Spinal cord (tissue), 9 donors: ENCODE measurements at regions not wholly inside any gene's neighbourhood (a gene's known extent, or its start where the extent isn't known, plus 50 kb on each side); places are given as distances from the start of the nearest gene placed in this dataset.

Experiments used
- DNase-seq, 6 donors: peaks; one replicate each; pipeline versions ENCODE4 v3.0.0 to v3.0.0-alpha.2; 2013 to 2015; ENCODE audit warnings: low spot score in 6 of 6, low read depth in 4 of 6
- H3K27ac ChIP-seq: one replicate; pipeline ENCODE4 v1.5.1; 2013; ENCODE audit warnings: low read depth, low read length, control low read depth
- H3K27me3 ChIP-seq: one replicate; pipeline ENCODE4 v1.6.1; 2013; ENCODE audit warnings: low read length; ENCODE audit not compliant: control insufficient read depth, insufficient read depth
- H3K36me3 ChIP-seq: one replicate; pipeline ENCODE4 v1.6.1; 2013; ENCODE audit warnings: low read length; ENCODE audit not compliant: control insufficient read depth, insufficient read depth
- H3K4me1 ChIP-seq: one replicate; pipeline ENCODE4 v1.6.1; 2013; ENCODE audit warnings: low read length; ENCODE audit not compliant: control insufficient read depth, insufficient read depth
- H3K4me3 ChIP-seq: one replicate; pipeline ENCODE4 v1.5.1; 2013; ENCODE audit warnings: low read depth, low read length, control low read depth
- H3K9me3 ChIP-seq: one replicate; pipeline ENCODE4 v1.6.1; 2013; ENCODE audit warnings: low read length; ENCODE audit not compliant: control insufficient read depth, insufficient read depth
- WGBS: methylation state at CpG from one replicate; pipeline ENCODE4 v1.1.5; 2013; ENCODE audit warnings: missing lambda C conversion rate; ENCODE audit not compliant: insufficient coverage; 5-methylcytosine and 5-hydroxymethylcytosine counted together
- donor health status: healthy.

DNA sequence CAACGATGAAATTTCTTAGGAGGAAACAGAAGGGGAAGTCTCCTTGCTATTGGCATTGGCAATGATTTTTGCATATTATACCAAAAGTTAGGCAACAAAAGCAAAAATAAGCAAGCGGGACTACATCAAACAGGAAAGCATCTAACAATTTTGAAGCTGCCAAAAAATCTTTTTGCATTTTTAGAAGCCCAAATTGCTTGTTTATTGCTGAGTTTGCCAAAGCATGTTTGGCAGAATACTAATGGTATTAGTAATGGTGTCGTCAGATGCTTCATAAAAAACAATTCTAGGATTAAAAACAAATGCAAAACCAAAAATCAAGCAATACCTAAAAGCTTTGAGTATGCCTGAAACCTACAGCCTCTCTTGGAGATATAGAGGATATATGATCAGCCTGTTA lies 80.0 kb downstream of the GALR1 start:
- Histone ChIP-seq H3K27me3 (no peaks in the 10 kb centered on the region), H3K27ac (no peak overlapping the region), H3K4me3 (no peak overlapping the region), H3K36me3 (no peaks in the 10 kb centered on the region), H3K4me1 (no peaks in the 10 kb centered on the region), H3K9me3 (peaks cover 4% of the 10 kb centered on the region)
- no peak for DNase-seq
- no CpG with 5 or more reads among the region's 3 CpGs for WGBS

DNA sequence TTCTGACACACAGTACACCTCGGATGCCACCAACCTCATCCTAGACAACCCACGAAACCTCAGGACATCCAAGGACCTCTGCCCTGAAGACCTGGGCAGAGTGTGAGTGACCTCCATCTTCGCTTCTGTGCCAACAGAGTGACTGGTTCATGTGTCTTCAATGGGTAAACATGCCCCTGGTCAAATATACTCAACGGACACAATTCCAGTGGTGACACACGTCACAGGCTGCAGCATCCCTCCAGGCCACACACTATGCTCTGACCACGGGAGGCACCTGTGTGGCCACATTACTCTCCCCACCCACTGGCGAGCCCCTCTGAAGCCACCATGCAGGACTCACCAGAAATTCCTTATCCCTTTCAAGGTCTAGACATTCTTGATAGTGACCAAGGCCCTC lies 85.2 kb downstream of the GALR1 start:
- Histone ChIP-seq H3K4me1 (no peaks in the 10 kb centered on the region), H3K9me3 (no peaks in the 10 kb centered on the region), H3K27me3 (no peaks in the 10 kb centered on the region), H3K36me3 (peaks cover 2% of the 10 kb centered on the region), H3K4me3 (no peak overlapping the region), H3K27ac (no peak overlapping the region)
- no peak for DNase-seq
- 84% methylated on average over 7 of the region's 7 CpGs for WGBS

DNA sequence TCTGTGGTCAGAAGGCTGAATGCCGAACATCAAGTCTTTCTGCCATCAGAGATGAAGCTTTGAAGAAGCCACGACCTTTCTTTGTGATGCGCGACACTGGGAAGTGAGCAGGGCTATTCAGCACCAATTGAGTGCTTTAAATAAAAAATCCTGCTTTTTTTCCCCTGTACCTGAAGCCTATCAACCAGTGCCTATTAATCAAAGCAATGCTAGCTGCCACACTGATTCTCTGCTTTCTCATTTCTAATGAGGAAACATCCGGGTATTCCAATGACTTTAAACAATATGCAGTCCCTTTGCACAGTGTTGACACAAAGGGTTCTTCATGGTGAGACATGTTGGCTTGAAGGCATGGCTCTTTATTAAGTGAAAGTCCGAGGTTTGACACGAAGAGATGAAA lies 88.0 kb downstream of the GALR1 start:
- Histone ChIP-seq H3K27me3 (no peaks in the 10 kb centered on the region), H3K36me3 (peaks cover 2% of the 10 kb centered on the region), H3K27ac (no peak overlapping the region), H3K9me3 (no peaks in the 10 kb centered on the region), H3K4me3 (no peak overlapping the region), H3K4me1 (peaks cover 5% of the 10 kb centered on the region)
- 59% methylated on average over 4 of the region's 7 CpGs for WGBS
- DNase-seq = peak in 1 of 6 donors; percentile 8

DNA sequence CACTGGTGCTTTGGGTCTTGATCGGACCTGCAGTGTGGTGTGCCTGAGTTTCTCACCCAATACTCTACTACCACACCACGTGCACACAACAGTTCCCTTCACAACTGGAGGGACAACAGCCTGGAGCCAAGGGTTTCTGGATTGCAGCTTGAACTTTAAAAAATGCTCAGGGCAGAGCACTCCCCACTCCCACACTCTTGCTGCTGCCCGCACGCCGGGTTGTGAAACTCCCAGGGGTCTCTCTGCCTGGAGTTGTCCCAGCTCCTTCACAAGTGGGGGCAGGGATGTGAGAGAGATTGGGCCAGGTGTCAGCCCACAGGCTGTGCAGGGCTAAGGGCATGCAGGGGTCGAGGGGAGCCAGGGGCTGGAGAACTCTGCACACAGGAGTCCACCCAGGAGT lies 89.4 kb downstream of the GALR1 start:
- no peaks in the 10 kb centered on the region for H3K9me3 ChIP-seq
- no peak overlapping the region for H3K4me3 ChIP-seq
- H3K27ac ChIP-seq = no peak overlapping the region
- H3K27me3 ChIP-seq = no peaks in the 10 kb centered on the region
- no peak for DNase-seq
- 65% methylated on average over 3 of the region's 6 CpGs for WGBS
- H3K4me1 ChIP-seq = peaks cover 5% of the 10 kb centered on the region
- H3K36me3 ChIP-seq = peaks cover 2% of the 10 kb centered on the region

DNA sequence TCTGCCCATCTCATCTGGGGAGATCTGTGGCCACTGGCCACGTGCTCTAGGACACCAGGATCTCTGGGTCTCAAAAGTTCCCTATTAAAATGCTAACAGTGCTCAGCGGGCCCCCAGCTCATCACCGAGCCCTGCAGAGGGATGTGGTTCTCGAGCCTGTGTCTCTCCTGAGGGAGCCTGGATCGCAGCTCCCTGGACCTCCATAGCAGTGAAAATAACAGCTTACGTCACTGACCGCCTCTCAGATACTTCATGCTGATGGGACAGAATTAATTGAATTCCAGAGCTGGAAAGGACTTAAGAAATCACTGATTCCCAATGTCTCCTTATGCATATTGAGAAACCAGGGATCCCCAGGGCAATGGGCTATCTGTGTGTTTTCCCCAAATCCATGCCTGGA lies 90.0 kb downstream of the GALR1 start:
- no peak for DNase-seq
- no peak overlapping the region for H3K27ac ChIP-seq
- peaks cover 5% of the 10 kb centered on the region for H3K4me1 ChIP-seq
- WGBS = 83% methylated on average over 5 of the region's 7 CpGs
- H3K4me3 ChIP-seq = no peak overlapping the region
- H3K27me3 ChIP-seq = no peaks in the 10 kb centered on the region
- H3K36me3 ChIP-seq = peaks cover 2% of the 10 kb centered on the region
- H3K9me3 ChIP-seq = no peaks in the 10 kb centered on the region

DNA sequence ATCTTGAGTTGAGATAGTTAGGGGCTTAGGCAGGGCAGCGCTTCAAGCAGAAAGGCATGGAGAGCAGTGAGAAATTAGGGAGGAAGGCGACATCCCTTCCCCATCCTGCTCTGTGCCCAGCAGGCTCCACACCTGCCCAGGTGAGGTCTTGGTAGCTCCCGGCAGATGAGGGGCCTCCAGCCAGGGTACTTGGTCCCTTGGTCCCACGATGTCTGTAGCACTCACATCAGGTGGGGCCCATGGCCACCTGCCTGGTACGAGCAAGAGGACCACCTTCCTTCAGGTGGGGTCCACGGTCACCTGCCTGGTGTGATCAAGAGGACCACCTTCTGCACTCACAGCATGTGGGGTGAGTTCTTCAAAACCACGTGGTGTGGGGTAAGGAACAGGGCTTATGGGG lies 91.2 kb downstream of the GALR1 start:
- Histone ChIP-seq H3K36me3 (peaks cover 2% of the 10 kb centered on the region), H3K4me3 (no peak overlapping the region), H3K9me3 (no peaks in the 10 kb centered on the region), H3K27ac (no peak overlapping the region), H3K4me1 (peaks cover 5% of the 10 kb centered on the region), H3K27me3 (no peaks in the 10 kb centered on the region)
- WGBS = 99% methylated on average over 6 of the region's 7 CpGs
- no peak for DNase-seq

DNA sequence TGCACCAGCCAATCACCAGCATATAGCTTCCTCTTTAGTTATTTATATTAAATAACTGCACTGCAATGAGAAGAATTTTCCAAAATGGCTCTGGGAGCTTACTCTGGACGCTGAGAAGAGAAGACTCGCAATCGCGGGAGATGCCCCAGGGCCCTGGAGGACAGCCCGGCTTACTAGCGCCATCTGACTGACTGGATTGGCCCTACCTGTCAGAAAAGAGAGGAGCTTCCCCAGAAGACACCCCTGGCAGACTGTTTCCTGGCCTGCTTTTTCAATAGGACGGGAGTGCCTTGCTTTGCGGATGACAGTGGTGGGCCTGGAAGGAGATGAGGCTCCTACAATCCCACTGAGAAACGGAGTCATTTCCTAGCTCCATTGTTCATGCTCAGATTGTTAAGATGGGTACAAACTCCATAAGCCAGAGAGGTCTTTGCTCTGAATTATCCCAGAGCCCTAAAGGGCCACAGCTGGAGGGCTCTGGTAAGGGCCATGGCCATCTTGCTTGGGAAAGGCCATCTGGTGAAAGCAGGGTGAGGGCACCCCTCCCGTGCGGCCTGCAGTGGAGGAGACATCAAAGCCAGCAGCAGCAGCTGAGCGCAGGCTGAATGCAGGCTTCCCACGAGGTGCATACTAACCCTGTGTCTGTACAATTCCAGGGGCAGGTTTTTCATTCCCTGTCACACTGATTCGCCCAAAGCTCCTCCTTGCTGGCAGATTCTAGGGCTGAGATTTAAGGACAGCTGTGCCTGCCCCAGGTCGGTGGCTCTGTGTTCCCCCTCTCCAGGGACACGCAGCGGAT lies 92.1 kb downstream of the GALR1 start:
- peaks cover 2% of the 10 kb centered on the region for H3K36me3 ChIP-seq
- no peak overlapping the region for H3K4me3 ChIP-seq
- no peak overlapping the region for H3K27ac ChIP-seq
- H3K27me3 ChIP-seq = no peaks in the 10 kb centered on the region
- 62% methylated on average over 13 of the region's 17 CpGs for WGBS
- no peaks in the 10 kb centered on the region for H3K9me3 ChIP-seq
- H3K4me1 ChIP-seq = peaks cover 5% of the 10 kb centered on the region
- DNase-seq = no peak

DNA sequence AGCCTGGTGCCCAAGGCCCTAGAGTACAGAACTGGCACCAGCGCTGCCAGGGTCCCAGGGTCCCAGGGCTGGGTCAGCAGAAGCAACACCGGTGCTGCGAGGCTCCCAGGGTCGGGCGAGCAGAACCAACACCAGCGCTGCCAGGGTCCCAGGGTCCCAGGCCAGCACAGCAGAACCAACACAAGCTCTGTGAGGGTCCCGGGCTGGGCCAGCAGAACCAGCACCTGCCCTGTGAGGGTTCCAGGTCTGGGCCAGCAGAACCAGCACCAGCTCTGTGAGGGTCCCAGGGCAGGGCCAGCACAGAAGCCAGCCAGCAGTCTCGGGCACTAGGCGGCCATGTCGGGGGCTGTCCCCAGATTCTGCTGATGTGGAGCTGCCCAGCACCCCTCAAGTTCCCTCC lies 93.1 kb downstream of the GALR1 start:
- peaks cover 2% of the 10 kb centered on the region for H3K36me3 ChIP-seq
- 93% methylated on average over 10 of the region's 10 CpGs for WGBS
- no peak for DNase-seq
- H3K27ac ChIP-seq = no peak overlapping the region
- H3K27me3 ChIP-seq = no peaks in the 10 kb centered on the region
- no peak overlapping the region for H3K4me3 ChIP-seq
- peaks cover 5% of the 10 kb centered on the region for H3K4me1 ChIP-seq
- H3K9me3 ChIP-seq = no peaks in the 10 kb centered on the region

DNA sequence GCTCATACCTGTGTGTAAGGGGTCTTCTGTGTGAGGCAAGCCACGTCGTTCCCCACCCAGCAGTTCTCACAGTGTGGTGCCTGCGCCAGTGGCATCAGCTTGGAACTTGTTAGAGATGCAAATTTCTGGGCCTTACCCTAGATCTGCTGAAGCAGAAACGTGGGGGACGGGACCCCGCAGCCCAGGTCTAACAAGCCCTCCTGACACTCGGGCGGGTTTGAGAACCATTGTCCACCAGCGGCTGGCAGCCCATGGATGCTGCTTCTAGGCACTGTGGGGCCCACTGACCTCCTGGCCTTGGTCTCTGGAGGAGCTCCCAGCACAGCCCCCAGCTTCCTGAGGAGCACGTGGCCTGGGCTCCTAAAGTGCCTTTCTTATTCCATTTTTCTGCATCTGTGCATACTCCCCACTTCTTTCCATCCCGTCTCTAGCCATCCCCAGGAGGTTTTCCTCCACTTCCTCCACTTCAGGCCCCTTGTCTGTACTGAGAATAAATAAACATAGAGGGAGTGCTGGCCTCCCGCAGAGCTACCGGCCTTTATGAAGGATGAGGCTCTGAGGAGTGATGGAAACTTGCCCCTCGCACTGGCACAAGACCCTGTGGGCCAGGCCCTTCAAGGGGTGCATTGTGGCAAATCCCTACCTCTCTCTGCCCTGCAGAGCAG lies 94.3 kb downstream of the GALR1 start:
- WGBS = 84% methylated on average over 10 of the region's 14 CpGs
- H3K27ac ChIP-seq = no peak overlapping the region

More for the DNA sequence above, 94.3 kb downstream of the GALR1 start:
- Histone ChIP-seq H3K4me3 (no peak overlapping the region), H3K27me3 (no peaks in the 10 kb centered on the region), H3K36me3 (peaks cover 2% of the 10 kb centered on the region), H3K9me3 (no peaks in the 10 kb centered on the region), H3K4me1 (peaks cover 5% of the 10 kb centered on the region)
- DNase-seq = no peak
